CD4-positive, alpha-beta memory T cell (primary cell): ENCODE measurements at regions not wholly inside any gene's neighbourhood (a gene's known extent, or its start where the extent isn't known, plus 50 kb on each side); places are given as distances from the start of the nearest gene placed in this dataset.

ENCODE experiments used
- CTCF ChIA-PET: fragments of 350-600 bp; sonication (Branson Sonifier 250); formaldehyde crosslinking; loops from one replicate; lab custom pipeline; 2021; ENCODE audit warnings: inconsistent platforms; ENCODE audit not compliant: partially characterized antibody; lab: Charles Lee
- POLR2A ChIA-PET: fragments of 350-600 bp; sonication (Branson Sonifier 250); formaldehyde crosslinking; loops from one replicate; lab custom pipeline; 2021; ENCODE audit not compliant: partially characterized antibody; lab: Charles Lee
- DNase-seq, 5 donors: peaks; one replicate each; pipeline versions ENCODE4 v3.0.0 to v3.0.0-alpha.2; 2020 to 2022; ENCODE audit warnings: mixed read lengths in 1 of 5
- H3K27ac ChIP-seq: one replicate; pipeline ENCODE4 v1.7.0; 2013; ENCODE audit warnings: low read depth, low read length
- H3K27me3 ChIP-seq: 2 replicates; pipeline ENCODE4 v1.7.0; 2013; ENCODE audit warnings: mild to moderate bottlenecking, low read length, moderate library complexity; ENCODE audit not compliant: insufficient read depth
- H3K36me3 ChIP-seq: 2 replicates; pipeline ENCODE4 v1.7.0; 2013; ENCODE audit warnings: mild to moderate bottlenecking, low read length, moderate library complexity; ENCODE audit not compliant: insufficient read depth
- H3K4me1 ChIP-seq: 2 replicates; pipeline ENCODE4 v1.7.0; 2013; ENCODE audit warnings: mild to moderate bottlenecking, low read length, moderate library complexity; ENCODE audit not compliant: insufficient read depth
- H3K4me3 ChIP-seq, 2 donors: one replicate each; pipeline ENCODE4 v1.7.0; 2013; ENCODE audit warnings: low read length in 2 of 2, mild to moderate bottlenecking in 1 of 2
- H3K9me3 ChIP-seq, 2 donors: one replicate each; pipeline ENCODE4 v1.7.0; 2013; ENCODE audit warnings: low read length in 2 of 2, control low read depth in 1 of 2; ENCODE audit not compliant: control insufficient read depth in 1 of 2
- H3K27ac Mint-ChIP-seq, 7 donors: one replicate each; pipeline ENCODE4 v1.8.0; 2020 to 2021; ENCODE audit warnings: mixed read lengths in 7 of 7, mild to moderate bottlenecking in 6 of 7, inconsistent platforms in 3 of 7, moderate library complexity in 3 of 7
- H3K27me3 Mint-ChIP-seq, 2 donors: one replicate each; pipeline ENCODE4 v1.8.0; 2020 to 2021; ENCODE audit warnings: mixed read lengths in 2 of 2
- H3K36me3 Mint-ChIP-seq, 2 donors: one replicate each; pipeline ENCODE4 v1.8.0; 2020 to 2021; ENCODE audit warnings: mixed read lengths in 2 of 2, inconsistent platforms in 1 of 2, mild to moderate bottlenecking in 1 of 2
- H3K4me1 Mint-ChIP-seq, 4 donors: one replicate each; pipeline ENCODE4 v1.8.0; 2020 to 2021; ENCODE audit warnings: mixed read lengths in 4 of 4, mild to moderate bottlenecking in 1 of 4
- H3K4me3 Mint-ChIP-seq, 8 donors: one replicate each; pipeline ENCODE4 v1.8.0; 2020 to 2021; ENCODE audit warnings: mixed read lengths in 8 of 8, mild to moderate bottlenecking in 7 of 8, moderate library complexity in 6 of 8, inconsistent platforms in 3 of 8
- H3K9me3 Mint-ChIP-seq, 8 donors: one replicate each; pipeline ENCODE4 v1.8.0; 2020 to 2021; ENCODE audit warnings: mixed read lengths in 8 of 8, mild to moderate bottlenecking in 5 of 8, inconsistent platforms in 3 of 8, moderate library complexity in 1 of 8
- intact Hi-C: fragments of 100-400 bp; cut with micrococcal nuclease; formaldehyde crosslinking; loops from one replicate; pipeline ENCODE4 v1.15.1; 2023

DNA sequence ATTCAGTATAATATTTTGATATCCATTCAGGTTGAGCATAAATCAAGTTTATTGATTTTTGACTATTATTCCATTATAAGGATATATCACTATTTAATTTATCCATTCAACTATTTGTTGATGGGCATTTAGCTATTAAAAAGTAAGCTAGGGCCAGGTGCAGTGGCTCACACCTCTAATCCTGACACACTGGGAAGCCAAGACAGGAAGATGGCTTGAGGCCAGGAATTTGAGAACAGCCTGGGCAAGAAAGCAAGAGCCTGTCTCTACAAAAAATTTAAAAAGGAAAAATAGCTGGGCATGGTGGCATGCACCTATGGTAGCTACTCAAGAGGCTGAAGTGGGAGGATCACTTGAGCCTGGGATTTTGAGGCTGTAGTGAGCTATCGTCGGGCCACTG lies 183.5 kb downstream of the HNMT start:
- H3K9me3 ChIP-seq: no peaks in the 10 kb centered on the region
- Mint-ChIP-seq H3K9me3 (peaks cover 0 to 8% (median 3%) of the 10 kb centered on the region in 8 donors), H3K27ac (no peak overlapping the region), H3K36me3 (no peaks in the 10 kb centered on the region), H3K27me3 (no peaks in the 10 kb centered on the region), H3K4me1 (no peaks in the 10 kb centered on the region), H3K4me3 (no peak overlapping the region)
- no peak overlapping the region for H3K27ac ChIP-seq
- ChIA-PET POLR2A (no interaction called here), CTCF (no interaction called here)
- no peaks in the 10 kb centered on the region for H3K27me3 ChIP-seq
- H3K4me1 ChIP-seq: no peaks in the 10 kb centered on the region
- no peaks in the 10 kb centered on the region for H3K36me3 ChIP-seq
- intact Hi-C loops: no loop called here
- no peak overlapping the region for H3K4me3 ChIP-seq
- no peak for DNase-seq

GRCh38 chr2:138155304-138155703 lies 191.0 kb downstream of the HNMT start:
- Mint-ChIP-seq H3K27me3 (peaks cover 0 to 2% of the 10 kb centered on the region in 2 donors), H3K9me3 (peaks cover 0 to 10% (median 4%) of the 10 kb centered on the region in 8 donors), H3K4me1 (no peaks in the 10 kb centered on the region), H3K36me3 (no peaks in the 10 kb centered on the region), H3K4me3 (no peak overlapping the region), H3K27ac (no peak overlapping the region)
- DNase-seq: no peak
- Histone ChIP-seq H3K36me3 (no peaks in the 10 kb centered on the region), H3K27ac (no peak overlapping the region), H3K4me3 (no peak overlapping the region), H3K4me1 (no peaks in the 10 kb centered on the region), H3K9me3 (no peaks in the 10 kb centered on the region), H3K27me3 (no peaks in the 10 kb centered on the region)
- intact Hi-C loops: no loop called here
- POLR2A ChIA-PET: no interaction called here
- CTCF ChIA-PET: no interaction called here

DNA sequence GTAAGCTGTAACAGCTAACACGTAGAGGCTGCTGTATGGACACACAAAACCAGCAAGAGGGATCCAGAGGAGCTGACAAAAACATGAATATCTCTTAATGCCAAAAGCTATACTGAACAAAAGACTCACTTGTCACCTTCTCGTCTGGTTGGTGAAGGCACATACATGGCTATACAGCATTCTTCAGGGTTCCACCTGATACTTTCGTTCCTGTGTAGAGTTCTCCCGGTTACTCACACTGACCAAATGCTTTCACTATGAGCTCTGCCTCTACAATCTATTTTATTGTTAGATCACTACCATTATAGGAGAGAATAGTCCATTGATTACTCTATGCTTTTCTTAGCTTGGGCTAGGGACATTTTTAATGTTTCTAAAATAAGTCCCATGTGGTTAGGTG lies 193.1 kb downstream of the HNMT start:
- no peak for DNase-seq
- H3K9me3 Mint-ChIP-seq: peaks cover 0 to 10% (median under 1%) of the 10 kb centered on the region in 8 donors

DNA sequence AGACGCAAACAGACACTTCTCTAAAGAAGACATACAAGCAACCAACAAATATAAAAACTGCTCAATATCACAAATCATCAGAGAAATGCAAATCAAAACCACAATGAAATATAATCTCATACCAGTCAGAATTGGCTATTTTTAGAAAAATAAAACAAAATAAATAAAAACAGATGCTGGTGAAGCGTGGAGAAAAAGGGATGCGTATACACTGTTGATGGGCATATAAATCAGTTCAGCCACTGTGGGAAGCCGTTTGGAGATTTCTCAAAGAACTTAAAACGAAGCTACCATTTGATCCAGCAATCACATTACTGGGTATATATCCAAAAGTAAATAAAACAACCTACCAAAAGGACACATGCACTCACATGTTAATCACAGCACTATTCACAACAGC lies 206.2 kb downstream of the HNMT start:
- H3K27ac ChIP-seq: no peak overlapping the region
- peaks cover 0 to 19% (median 12%) of the 10 kb centered on the region in 8 donors for H3K9me3 Mint-ChIP-seq
- no peaks in the 10 kb centered on the region for H3K4me1 Mint-ChIP-seq
- intact Hi-C loops: no loop called here
- H3K4me1 ChIP-seq: no peaks in the 10 kb centered on the region
- peaks cover 0 to 2% of the 10 kb centered on the region in 2 donors for H3K27me3 Mint-ChIP-seq
- H3K9me3 ChIP-seq: peaks cover 0 to 3% of the 10 kb centered on the region in 2 donors
- no peaks in the 10 kb centered on the region for H3K36me3 Mint-ChIP-seq
- no peaks in the 10 kb centered on the region for H3K36me3 ChIP-seq
- ChIA-PET CTCF (no interaction called here), POLR2A (no interaction called here)
- DNase-seq: no peak
- no peak overlapping the region for H3K27ac Mint-ChIP-seq
- no peaks in the 10 kb centered on the region for H3K27me3 ChIP-seq
- H3K4me3 ChIP-seq: no peak overlapping the region
- no peak overlapping the region for H3K4me3 Mint-ChIP-seq

More for the DNA sequence above, 193.1 kb downstream of the HNMT start:
- Mint-ChIP-seq H3K4me3 (no peak overlapping the region), H3K4me1 (no peaks in the 10 kb centered on the region), H3K36me3 (no peaks in the 10 kb centered on the region), H3K27me3 (peaks cover 0 to 2% of the 10 kb centered on the region in 2 donors), H3K27ac (no peak overlapping the region)
- ChIA-PET POLR2A (no interaction called here), CTCF (no interaction called here)
- intact Hi-C loops: no loop called here
- no peaks in the 10 kb centered on the region for H3K27me3 ChIP-seq
- no peak overlapping the region for H3K4me3 ChIP-seq
- H3K27ac ChIP-seq: no peak overlapping the region
- no peaks in the 10 kb centered on the region for H3K9me3 ChIP-seq
- no peaks in the 10 kb centered on the region for H3K36me3 ChIP-seq
- H3K4me1 ChIP-seq: no peaks in the 10 kb centered on the region

DNA sequence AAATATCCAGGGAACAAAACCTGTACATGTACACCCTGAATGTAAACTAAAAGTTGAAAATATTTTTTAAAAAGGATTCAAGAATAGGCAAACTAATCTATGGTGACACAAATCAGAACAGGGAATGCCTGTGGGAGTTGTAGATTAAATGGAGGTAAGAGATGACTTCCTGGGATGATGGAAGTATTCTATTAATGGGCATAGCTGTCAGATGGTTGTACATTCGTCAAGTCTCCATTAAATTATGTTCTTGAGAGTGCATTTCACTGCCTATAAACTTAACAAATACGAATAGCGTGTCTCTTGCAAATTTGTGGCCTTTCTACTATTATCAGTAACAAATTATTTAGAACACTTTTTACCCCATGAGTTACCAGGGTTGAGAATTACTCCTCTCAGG lies 207.0 kb downstream of the HNMT start:
- no peaks in the 10 kb centered on the region for H3K4me1 Mint-ChIP-seq

DNA sequence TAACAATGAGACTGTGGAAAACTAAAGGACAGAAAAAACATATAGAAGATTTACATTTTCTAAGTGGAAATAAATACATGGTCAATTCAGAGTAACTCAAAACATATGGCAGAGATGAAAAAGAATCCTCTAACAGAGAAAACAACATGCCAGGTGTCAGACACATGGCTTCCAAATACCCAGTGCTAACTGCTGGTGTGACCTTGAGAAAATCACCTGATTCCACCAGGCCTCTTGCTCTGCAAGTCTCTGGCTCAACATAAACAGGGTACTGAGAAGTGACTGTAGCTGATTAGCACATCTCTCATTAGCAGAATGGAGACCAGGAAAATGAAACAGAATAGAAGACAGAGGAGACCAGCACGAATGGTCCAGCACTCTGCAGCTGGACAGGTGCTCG lies 210.8 kb downstream of the HNMT start:
- H3K27ac ChIP-seq: no peak overlapping the region
- no peaks in the 10 kb centered on the region for H3K9me3 ChIP-seq
- Mint-ChIP-seq H3K9me3 (peaks cover 0 to 8% (median 4%) of the 10 kb centered on the region in 8 donors), H3K36me3 (no peaks in the 10 kb centered on the region), H3K4me1 (no peaks in the 10 kb centered on the region), H3K27me3 (no peaks in the 10 kb centered on the region), H3K27ac (no peak overlapping the region), H3K4me3 (no peak overlapping the region)
- CTCF ChIA-PET: no interaction called here
- no peaks in the 10 kb centered on the region for H3K4me1 ChIP-seq
- POLR2A ChIA-PET: no interaction called here
- no peaks in the 10 kb centered on the region for H3K27me3 ChIP-seq
- no peaks in the 10 kb centered on the region for H3K36me3 ChIP-seq
- DNase-seq: no peak
- intact Hi-C loops: no loop called here
- H3K4me3 ChIP-seq: no peak overlapping the region

More for the DNA sequence above, 207.0 kb downstream of the HNMT start:
- Histone ChIP-seq H3K36me3 (no peaks in the 10 kb centered on the region), H3K4me1 (no peaks in the 10 kb centered on the region), H3K9me3 (no peaks in the 10 kb centered on the region), H3K27ac (no peak overlapping the region), H3K27me3 (no peaks in the 10 kb centered on the region), H3K4me3 (no peak overlapping the region)
- Mint-ChIP-seq H3K27me3 (no peaks in the 10 kb centered on the region), H3K9me3 (peaks cover 0 to 19% (median 9%) of the 10 kb centered on the region in 8 donors), H3K27ac (no peak overlapping the region), H3K36me3 (no peaks in the 10 kb centered on the region), H3K4me3 (no peak overlapping the region)
- DNase-seq: no peak
- intact Hi-C loops: no loop called here
- ChIA-PET POLR2A (no interaction called here), CTCF (no interaction called here)

DNA sequence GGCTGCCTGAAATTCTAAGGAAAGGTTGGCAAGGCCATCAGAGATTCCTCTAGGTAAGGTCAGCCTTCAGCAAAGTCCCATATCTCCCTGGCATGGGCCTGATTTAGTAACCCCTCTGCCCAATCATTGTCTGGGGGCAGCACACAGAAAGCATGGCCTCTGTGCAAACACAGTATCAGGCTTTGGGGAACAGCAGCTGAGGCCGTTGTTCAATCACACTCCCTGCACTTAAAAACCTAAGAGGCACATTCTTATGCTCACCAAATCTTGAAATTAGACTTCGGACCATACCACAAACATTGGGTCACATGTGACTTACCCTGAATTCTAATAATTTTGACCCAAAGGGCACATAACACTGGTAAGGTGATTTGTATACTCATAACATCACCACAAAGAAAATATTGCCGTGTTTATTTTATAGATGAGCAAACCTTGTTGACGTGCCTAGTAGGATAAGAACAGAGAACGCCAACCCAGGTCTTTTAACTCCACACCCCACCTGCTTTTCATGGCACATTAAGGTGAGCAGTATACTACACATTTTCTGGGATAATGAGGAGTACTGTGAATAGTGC lies 212.7 kb downstream of the HNMT start:
- Mint-ChIP-seq H3K4me3 (no peak overlapping the region), H3K27me3 (no peaks in the 10 kb centered on the region), H3K36me3 (no peaks in the 10 kb centered on the region), H3K9me3 (peaks cover 0 to 6% (median 4%) of the 10 kb centered on the region in 8 donors), H3K4me1 (no peaks in the 10 kb centered on the region), H3K27ac (no peak overlapping the region)
- DNase-seq: no peak
- intact Hi-C loops: no loop called here
- Histone ChIP-seq H3K9me3 (no peaks in the 10 kb centered on the region), H3K4me1 (no peaks in the 10 kb centered on the region), H3K27ac (no peak overlapping the region), H3K36me3 (no peaks in the 10 kb centered on the region), H3K27me3 (no peaks in the 10 kb centered on the region), H3K4me3 (no peak overlapping the region)
- ChIA-PET POLR2A (no interaction called here), CTCF (no interaction called here)

- Histone ChIP-seq H3K9me3 (no peaks in the 10 kb centered on the region), H3K27me3 (no peaks in the 10 kb centered on the region), H3K27ac (no peak overlapping the region), H3K36me3 (no peaks in the 10 kb centered on the region), H3K4me1 (no peaks in the 10 kb centered on the region), H3K4me3 (no peak overlapping the region)
- H3K36me3 Mint-ChIP-seq: no peaks in the 10 kb centered on the region
- POLR2A ChIA-PET: no interaction called here
- H3K4me1 Mint-ChIP-seq: no peaks in the 10 kb centered on the region
- no peak for DNase-seq
- H3K4me3 Mint-ChIP-seq: no peak overlapping the region
- H3K27ac Mint-ChIP-seq: no peak overlapping the region
- CTCF ChIA-PET: no interaction called here
- no peaks in the 10 kb centered on the region for H3K27me3 Mint-ChIP-seq
- H3K9me3 Mint-ChIP-seq: peaks cover 0 to 5% (median 1%) of the 10 kb centered on the region in 8 donors
- intact Hi-C loops: no loop called here
These were observed 213.4 kb downstream of the HNMT start for GRCh38 chr2:138177693-138178092.
